Upper lobe of left lung (tissue), 6 donors: ENCODE measurements at regions not wholly inside any gene's neighbourhood (a gene's known extent, or its start where the extent isn't known, plus 50 kb on each side); places are given as distances from the start of the nearest gene placed in this dataset.
A peak's percentile ranks its signal among the peaks of the same experiment; 100 is the strongest.

Experiments used
- ATAC-seq, 2 donors: fragments of 200-7000 bp; cut with Tn5 transposase; one replicate each; pipeline ENCODE4 v1.9.1; 2022; ENCODE audit warnings: mild to moderate bottlenecking in 2 of 2, moderate library complexity in 2 of 2; ENCODE audit not compliant: low FRiP score in 2 of 2
- DNase-seq, 2 donors: peaks; one replicate each; pipeline ENCODE4 v3.0.0-alpha.2; 2019 to 2020
- H3K27ac ChIP-seq, 4 donors: fragments of 200-600 bp; sonication (generic); one replicate each; pipeline ENCODE4 v1.5.1; 2016 to 2019
- H3K27me3 ChIP-seq, 4 donors: fragments of 200-600 bp; sonication (generic); one replicate each; pipeline ENCODE4 v1.5.1; 2017 to 2019
- H3K36me3 ChIP-seq, 4 donors: fragments of 200-600 bp; sonication (generic); one replicate each; pipeline ENCODE4 v1.5.1; 2016 to 2019
- H3K4me1 ChIP-seq, 4 donors: fragments of 200-600 bp; sonication (generic); one replicate each; pipeline ENCODE4 v1.5.1; 2018 to 2019
- H3K4me3 ChIP-seq, 4 donors: fragments of 200-600 bp; sonication (generic); one replicate each; pipeline ENCODE4 v1.5.1; 2017 to 2019; ENCODE audit warnings: mild to moderate bottlenecking in 2 of 4, moderate library complexity in 1 of 4
- H3K9me3 ChIP-seq, 4 donors: fragments of 200-600 bp; sonication (generic); one replicate each; pipeline ENCODE4 v1.5.1; 2018 to 2019
- EP300 ChIP-seq, 4 donors: sonication (generic); formaldehyde crosslinking; IDR thresholded peaks; one replicate each; pipeline ENCODE4 v1.5.1; 2017; ENCODE audit warnings: antibody characterized with exemption in 4 of 4, control low read depth in 2 of 4
- POLR2A ChIP-seq, 4 donors: fragments of 450-650 bp; IDR thresholded peaks; one replicate each; pipeline ENCODE4 v1.5.1; 2016 to 2017; ENCODE audit warnings: antibody characterized with exemption in 4 of 4, mild to moderate bottlenecking in 2 of 4
- POLR2AphosphoS5 ChIP-seq, 2 donors: sonication (generic); formaldehyde crosslinking; IDR thresholded peaks; one replicate each; pipeline ENCODE4 v1.5.1; 2017; ENCODE audit warnings: antibody characterized with exemption in 2 of 2
- WGBS, 2 donors: methylation state at CpG; one replicate each; pipeline ENCODE4 v1.1.5; 2017 to 2018; 5-methylcytosine and 5-hydroxymethylcytosine counted together
- TF ChIP-seq, protein P1 (sequence below), 6 experiments: fragments of 450-650 bp in 4 of 6; fragments of 200-600 bp in 2 of 6; sonication (generic) in 2 of 6; IDR thresholded peaks; one replicate each; pipeline ENCODE4 v1.5.1; 2016 to 2019; ENCODE audit warnings: antibody characterized with exemption in 6 of 6
- donor health status: DM: no; HTN: no; CAD: no; lungs with moderate emphysema.
- donor health status: DM: no; HTN: yes; CAD: no; lungs with severe emphysema.

DNA sequence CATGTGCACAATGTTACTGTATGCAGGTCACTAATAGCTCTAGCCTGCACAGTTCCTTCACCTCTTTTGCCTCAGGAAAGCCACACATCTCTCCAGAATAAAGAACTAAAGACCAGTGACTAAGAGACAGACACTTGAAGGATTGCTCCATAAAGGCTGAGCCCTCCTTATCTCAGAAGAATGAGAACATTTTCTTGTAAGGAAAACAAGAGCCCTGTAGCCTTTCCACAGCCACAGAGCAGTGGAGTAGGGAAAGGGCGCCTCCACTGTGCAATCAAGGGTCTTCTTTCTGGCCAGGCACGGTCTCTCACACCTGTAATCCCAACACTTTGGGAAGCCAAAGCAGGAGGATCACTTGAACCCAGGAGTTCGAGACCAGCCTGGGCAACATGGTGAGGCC lies 202.6 kb upstream of the TMEM45B start:
- no peak overlapping the region for H3K27ac ChIP-seq
- no peaks in the 10 kb centered on the region for H3K4me1 ChIP-seq
- ATAC-seq (no peak), DNase-seq (no peak)
- WGBS, 2 donors = 54 to 59% methylated on average over 3 of the region's 3 CpGs
- H3K36me3 ChIP-seq = no peaks in the 10 kb centered on the region
- TF ChIP-seq POLR2A (IDR thresholded peaks at IDR 0.05) (no peak), POLR2AphosphoS5 (IDR thresholded peaks at IDR 0.05) (no peak), EP300 (IDR thresholded peaks at IDR 0.05) (no peak)
- TF ChIP-seq, protein P1, sequence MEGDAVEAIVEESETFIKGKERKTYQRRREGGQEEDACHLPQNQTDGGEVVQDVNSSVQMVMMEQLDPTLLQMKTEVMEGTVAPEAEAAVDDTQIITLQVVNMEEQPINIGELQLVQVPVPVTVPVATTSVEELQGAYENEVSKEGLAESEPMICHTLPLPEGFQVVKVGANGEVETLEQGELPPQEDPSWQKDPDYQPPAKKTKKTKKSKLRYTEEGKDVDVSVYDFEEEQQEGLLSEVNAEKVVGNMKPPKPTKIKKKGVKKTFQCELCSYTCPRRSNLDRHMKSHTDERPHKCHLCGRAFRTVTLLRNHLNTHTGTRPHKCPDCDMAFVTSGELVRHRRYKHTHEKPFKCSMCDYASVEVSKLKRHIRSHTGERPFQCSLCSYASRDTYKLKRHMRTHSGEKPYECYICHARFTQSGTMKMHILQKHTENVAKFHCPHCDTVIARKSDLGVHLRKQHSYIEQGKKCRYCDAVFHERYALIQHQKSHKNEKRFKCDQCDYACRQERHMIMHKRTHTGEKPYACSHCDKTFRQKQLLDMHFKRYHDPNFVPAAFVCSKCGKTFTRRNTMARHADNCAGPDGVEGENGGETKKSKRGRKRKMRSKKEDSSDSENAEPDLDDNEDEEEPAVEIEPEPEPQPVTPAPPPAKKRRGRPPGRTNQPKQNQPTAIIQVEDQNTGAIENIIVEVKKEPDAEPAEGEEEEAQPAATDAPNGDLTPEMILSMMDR (IDR thresholded peaks at IDR 0.05) = no peak
- H3K9me3 ChIP-seq = no peaks in the 10 kb centered on the region
- no peaks in the 10 kb centered on the region for H3K27me3 ChIP-seq
- H3K4me3 ChIP-seq = no peak overlapping the region

DNA sequence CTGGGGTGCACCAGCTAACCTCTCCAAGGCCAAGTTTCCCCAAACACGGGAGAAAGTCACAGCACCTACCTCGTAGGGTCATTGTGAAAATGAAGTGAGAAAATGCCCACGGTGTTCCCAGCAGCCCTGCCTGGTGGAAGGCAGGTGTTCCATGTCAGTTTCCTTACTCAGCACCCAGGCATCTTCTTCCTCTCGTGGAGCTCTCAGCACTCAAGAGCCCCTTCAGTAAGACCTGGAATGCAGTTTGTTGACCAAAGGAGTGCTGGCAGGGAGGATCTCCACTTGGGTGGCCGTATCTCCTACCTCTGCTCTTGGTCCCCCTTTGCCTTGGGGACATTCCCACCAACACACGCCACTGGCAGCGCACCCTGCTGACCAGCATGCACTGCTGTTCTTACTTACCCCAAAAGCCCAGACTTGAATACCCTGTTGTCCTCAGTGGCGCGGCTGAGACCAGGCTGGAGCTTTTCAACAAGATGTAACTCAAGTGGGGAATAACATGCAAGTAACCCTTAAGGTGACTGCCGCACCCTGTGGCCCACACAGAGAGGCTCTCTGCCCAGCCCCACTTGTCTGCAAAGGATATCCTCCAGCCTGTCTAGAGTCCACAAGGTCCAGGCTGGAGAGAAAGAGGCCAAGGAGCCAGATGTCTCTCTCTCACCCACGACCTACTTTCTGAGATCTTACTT lies 201.2 kb upstream of the TMEM45B start:
- Histone ChIP-seq H3K36me3 (no peaks in the 10 kb centered on the region), H3K9me3 (no peaks in the 10 kb centered on the region), H3K4me1 (no peaks in the 10 kb centered on the region), H3K27ac (no peak overlapping the region), H3K27me3 (no peaks in the 10 kb centered on the region), H3K4me3 (no peak overlapping the region)
- peak; percentile 27 to 40 for DNase-seq
- 60 to 64% methylated on average over 10 to 11 of the region's 11 CpGs for WGBS, 2 donors
- TF ChIP-seq POLR2A (IDR thresholded peaks at IDR 0.05) (no peak), POLR2AphosphoS5 (IDR thresholded peaks at IDR 0.05) (no peak), EP300 (IDR thresholded peaks at IDR 0.05) (no peak)
- TF ChIP-seq, protein P1 (IDR thresholded peaks at IDR 0.05) = no peak
- peak; percentile 31 to 47 for ATAC-seq

DNA sequence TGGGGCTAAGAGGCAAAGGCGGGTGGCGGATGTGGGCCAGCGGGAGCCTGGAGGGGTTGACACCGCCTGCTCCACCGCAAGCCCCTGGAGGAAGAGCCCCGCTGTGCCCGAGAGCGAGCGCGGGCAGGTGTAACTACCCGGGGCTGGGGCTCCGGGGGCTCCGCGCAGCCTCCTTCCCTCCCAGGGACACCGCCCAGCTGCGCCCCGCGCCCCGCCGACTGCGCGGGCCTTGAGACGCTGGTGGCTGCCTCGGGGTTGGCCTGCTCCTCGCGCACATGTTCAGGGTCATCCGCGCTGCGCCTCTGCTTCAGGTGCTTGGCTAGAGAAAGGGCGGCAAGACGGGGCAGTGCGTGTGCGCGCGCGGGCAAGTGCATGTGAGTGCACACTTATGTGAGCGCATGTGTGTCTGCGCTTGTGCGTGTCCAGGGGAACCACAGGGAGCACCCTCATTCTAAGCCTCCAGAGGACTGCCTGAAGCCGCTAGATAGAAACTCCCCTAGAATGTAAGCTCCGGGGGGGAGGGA lies 197.5 kb upstream of the TMEM45B start:
- Histone ChIP-seq H3K27ac (no peak overlapping the region), H3K9me3 (no peaks in the 10 kb centered on the region)

DNA sequence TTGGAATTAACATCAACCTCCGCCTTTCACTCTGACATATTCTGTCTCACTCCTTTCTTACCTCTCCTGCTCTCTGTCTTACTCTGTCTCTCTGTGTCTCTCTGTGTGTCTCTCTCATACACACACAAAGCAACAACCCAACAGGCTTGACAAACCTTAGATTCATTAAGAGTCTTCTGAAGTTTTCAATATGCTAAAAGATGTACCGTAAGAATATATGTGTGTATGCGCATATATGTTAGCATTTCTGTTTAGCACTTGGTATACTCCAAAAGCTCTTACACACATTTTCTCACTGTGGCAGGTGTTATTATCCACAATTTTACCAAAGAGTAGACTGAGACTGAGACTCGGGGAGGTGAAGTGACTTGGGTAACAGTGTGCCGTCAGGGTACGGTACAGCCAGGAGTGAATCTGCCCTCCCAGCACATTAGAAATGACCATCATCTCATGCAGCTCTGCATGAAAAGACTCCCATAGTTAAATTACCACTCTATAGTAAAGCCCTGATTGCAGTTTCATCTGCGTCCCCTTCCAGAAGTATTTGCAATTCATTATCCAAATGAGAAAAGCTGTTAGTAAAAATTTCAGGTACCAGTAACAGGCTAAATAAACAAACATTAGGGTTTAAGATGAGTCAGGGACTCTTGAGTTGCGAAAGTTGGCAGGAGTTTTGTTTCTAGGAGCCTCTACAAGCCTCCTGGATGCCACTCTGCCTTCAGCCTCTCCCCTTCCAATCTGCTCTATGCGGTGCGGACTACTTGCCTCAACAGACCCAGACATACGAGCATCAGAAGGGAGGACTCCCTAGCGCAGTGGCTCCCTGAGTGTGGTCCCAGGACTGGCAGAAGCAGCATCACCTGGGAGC lies 195.2 kb upstream of the TMEM45B start:
- DNase-seq = peak in 1 of 2 donors; percentile 70
- no peak overlapping the region for H3K27ac ChIP-seq
- H3K9me3 ChIP-seq = no peaks in the 10 kb centered on the region
- 78% methylated on average over 11 to 12 of the region's 12 CpGs for WGBS, 2 donors
- no peaks in the 10 kb centered on the region for H3K36me3 ChIP-seq
- H3K27me3 ChIP-seq = no peaks in the 10 kb centered on the region
- peaks cover 0 to 10% (median 3%) of the 10 kb centered on the region in 4 donors for H3K4me1 ChIP-seq
- ATAC-seq = peak; percentile 13 to 81
- no peak overlapping the region for H3K4me3 ChIP-seq
- TF ChIP-seq POLR2A (IDR thresholded peaks at IDR 0.05) (no peak), EP300 (IDR thresholded peaks at IDR 0.05) (peak in 1 of 4 donors; percentile 49), POLR2AphosphoS5 (IDR thresholded peaks at IDR 0.05) (no peak)
- TF ChIP-seq, protein P1 (IDR thresholded peaks at IDR 0.05) = no peak

More for the DNA sequence above, 197.5 kb upstream of the TMEM45B start:
- H3K36me3 ChIP-seq = no peaks in the 10 kb centered on the region
- WGBS, 2 donors = 58 to 70% methylated on average over 9 to 38 of the region's 41 CpGs
- H3K4me1 ChIP-seq = peaks cover 0 to 10% (median 3%) of the 10 kb centered on the region in 4 donors
- peak in 1 of 2 donors; percentile 68 for DNase-seq
- no peak for ATAC-seq
- no peaks in the 10 kb centered on the region for H3K27me3 ChIP-seq
- H3K4me3 ChIP-seq = no peak overlapping the region
- TF ChIP-seq EP300 (IDR thresholded peaks at IDR 0.05) (no peak), POLR2A (IDR thresholded peaks at IDR 0.05) (no peak), POLR2AphosphoS5 (IDR thresholded peaks at IDR 0.05) (no peak)
- TF ChIP-seq, protein P1 (IDR thresholded peaks at IDR 0.05) = no peak
